PC-9 (cell line): ENCODE measurements at regions not wholly inside any gene's neighbourhood (a gene's known extent, or its start where the extent isn't known, plus 50 kb on each side); places are given as distances from the start of the nearest gene placed in this dataset.
A peak's percentile ranks its signal among the peaks of the same experiment; 100 is the strongest.

Experiments
- BruUV-seq: library from RNA; stranded (reverse); fragments of 400-500 nt; replicated peaks from 2 replicates; lab custom pipeline; 2021; lab: Mats Ljungman, UMichigan
- CTCF ChIA-PET: fragments of 300-600 bp; sonication (Branson Sonifier 250); formaldehyde crosslinking; loops from one replicate; lab custom pipeline; 2022; ENCODE audit warnings: antibody characterized with exemption; lab: Charles Lee
- POLR2A ChIA-PET: fragments of 300-600 bp; sonication (Branson Sonifier 250); formaldehyde crosslinking; loops from one replicate; lab custom pipeline; 2022; ENCODE audit warnings: antibody characterized with exemption; ENCODE audit not compliant: unreplicated experiment; lab: Charles Lee
- DNase-seq, 2 experiments: peaks; one replicate each; pipeline versions ENCODE4 v3.0.0 to v3.0.0-alpha.2; 2015 to 2022; ENCODE audit warnings: mixed read lengths in 1 of 2
- H2AFZ ChIP-seq: fragments of 200-600 bp; sonication (generic); 2 replicates; pipeline ENCODE4 v1.8.1; 2017; ENCODE audit warnings: antibody characterized with exemption
- H3F3A ChIP-seq: fragments of 200-600 bp; sonication (generic); 2 replicates; pipeline ENCODE4 v1.8.1; 2017; ENCODE audit warnings: antibody characterized with exemption, mild to moderate bottlenecking, low read depth; ENCODE audit not compliant: insufficient read depth
- H3K27ac ChIP-seq: fragments of 200-600 bp; sonication (generic); 2 replicates; pipeline ENCODE4 v1.6.1; 2016; ENCODE audit warnings: mixed run types
- H3K27me3 ChIP-seq: fragments of 200-600 bp; sonication (generic); 2 replicates; pipeline ENCODE4 v1.6.1; 2016; ENCODE audit warnings: low read depth, mixed run types; ENCODE audit not compliant: insufficient read depth
- H3K36me3 ChIP-seq: fragments of 200-600 bp; sonication (generic); 2 replicates; pipeline ENCODE4 v1.6.1; 2016; ENCODE audit warnings: low read depth, mixed run types
- H3K4me1 ChIP-seq: fragments of 200-600 bp; sonication (generic); replicated peaks from 2 replicates; pipeline ENCODE4 v1.6.1; 2016; ENCODE audit warnings: mixed run types; ENCODE audit not compliant: insufficient read depth
- H3K4me2 ChIP-seq: fragments of 200-600 bp; sonication (generic); 2 replicates; pipeline ENCODE4 v1.6.1; 2017; ENCODE audit warnings: mixed run types
- H3K4me3 ChIP-seq: fragments of 200-600 bp; sonication (generic); 2 replicates; pipeline ENCODE4 v1.6.1; 2016; ENCODE audit warnings: mixed run types
- H3K79me2 ChIP-seq: fragments of 200-600 bp; sonication (generic); 2 replicates; pipeline ENCODE4 v1.6.1; 2017; ENCODE audit warnings: low read depth, mixed run types
- H3K9me2 ChIP-seq: fragments of 200-600 bp; sonication (generic); 2 replicates; pipeline ENCODE4 v1.8.1; 2017; ENCODE audit warnings: mild to moderate bottlenecking; ENCODE audit not compliant: insufficient read depth
- H3K9me3 ChIP-seq: fragments of 200-600 bp; sonication (generic); 2 replicates; pipeline ENCODE4 v1.8.1; 2016; ENCODE audit warnings: low read depth; ENCODE audit not compliant: insufficient read depth
- H4K20me1 ChIP-seq: fragments of 200-600 bp; sonication (generic); 2 replicates; pipeline ENCODE4 v1.8.1; 2017; ENCODE audit not compliant: insufficient read depth
- EZH2 ChIP-seq: fragments of 200-600 bp; sonication (generic); IDR thresholded peaks from 2 replicates; pipeline ENCODE4 v1.8.0; 2017; ENCODE audit warnings: antibody characterized with exemption, low read depth
- intact Hi-C: fragments of 100-400 bp; cut with micrococcal nuclease; formaldehyde crosslinking; loops from one replicate; pipeline ENCODE4 v1.10.0; 2022; ENCODE audit not compliant: unreplicated experiment
- TF ChIP-seq, protein P1 (sequence below): fragments of 200-600 bp; sonication (generic); conservative IDR thresholded peaks from 2 replicates; pipeline ENCODE4 v1.6.1; 2017; ENCODE audit warnings: mixed run types, antibody characterized with exemption, mild to moderate bottlenecking, moderate library complexity

DNA sequence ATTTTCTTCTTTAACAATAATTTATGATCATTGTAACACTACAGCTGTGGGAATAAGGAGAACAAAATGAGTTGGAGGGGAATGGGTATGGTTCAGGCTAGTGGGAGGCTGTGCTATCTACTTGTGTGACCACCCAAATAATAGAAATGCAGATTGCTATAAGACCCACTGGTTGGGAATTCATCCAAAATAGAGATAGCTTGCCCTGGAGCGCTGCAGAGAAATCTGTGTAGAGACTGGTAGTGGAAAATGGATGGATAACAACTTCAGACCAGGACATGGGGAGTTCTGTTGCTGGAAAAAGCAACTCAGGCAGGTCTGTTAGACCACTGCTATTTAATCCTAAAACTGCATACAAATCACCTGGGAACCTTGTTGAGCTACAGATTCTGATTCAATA, 137.1 kb upstream of the MKLN1 start:
- no peak for DNase-seq
- Histone ChIP-seq H3K27me3 (no peaks in the 10 kb centered on the region), H3K9me2 (no peaks in the 10 kb centered on the region), H4K20me1 (no peaks in the 10 kb centered on the region), H3F3A (peaks cover 67% of the 10 kb centered on the region), H3K4me3 (no peak overlapping the region), H2AFZ (no peak overlapping the region), H3K27ac (peak overlapping the region; percentile 94), H3K9me3 (no peaks in the 10 kb centered on the region), H3K4me2 (peak overlapping the region; percentile 73), H3K36me3 (no peaks in the 10 kb centered on the region), H3K79me2 (no peaks in the 10 kb centered on the region), H3K4me1 (peaks cover 85% of the 10 kb centered on the region)
- no peak for TF ChIP-seq EZH2
- TF ChIP-seq, protein P1, sequence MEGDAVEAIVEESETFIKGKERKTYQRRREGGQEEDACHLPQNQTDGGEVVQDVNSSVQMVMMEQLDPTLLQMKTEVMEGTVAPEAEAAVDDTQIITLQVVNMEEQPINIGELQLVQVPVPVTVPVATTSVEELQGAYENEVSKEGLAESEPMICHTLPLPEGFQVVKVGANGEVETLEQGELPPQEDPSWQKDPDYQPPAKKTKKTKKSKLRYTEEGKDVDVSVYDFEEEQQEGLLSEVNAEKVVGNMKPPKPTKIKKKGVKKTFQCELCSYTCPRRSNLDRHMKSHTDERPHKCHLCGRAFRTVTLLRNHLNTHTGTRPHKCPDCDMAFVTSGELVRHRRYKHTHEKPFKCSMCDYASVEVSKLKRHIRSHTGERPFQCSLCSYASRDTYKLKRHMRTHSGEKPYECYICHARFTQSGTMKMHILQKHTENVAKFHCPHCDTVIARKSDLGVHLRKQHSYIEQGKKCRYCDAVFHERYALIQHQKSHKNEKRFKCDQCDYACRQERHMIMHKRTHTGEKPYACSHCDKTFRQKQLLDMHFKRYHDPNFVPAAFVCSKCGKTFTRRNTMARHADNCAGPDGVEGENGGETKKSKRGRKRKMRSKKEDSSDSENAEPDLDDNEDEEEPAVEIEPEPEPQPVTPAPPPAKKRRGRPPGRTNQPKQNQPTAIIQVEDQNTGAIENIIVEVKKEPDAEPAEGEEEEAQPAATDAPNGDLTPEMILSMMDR = no peak
- POLR2A ChIA-PET = interaction anchor here (1.7 kb wide), 1 partner anchor 26 kb away, joined by 10 read pairs; no protein-coding TSS in a partner anchor
- intact Hi-C loops = no loop called here
- CTCF ChIA-PET = interaction anchor here (0.7 kb wide), 1 partner anchor 314 kb away, joined by 4 read pairs; no protein-coding TSS in a partner anchor
- no TSS peak for BruUV-seq

DNA sequence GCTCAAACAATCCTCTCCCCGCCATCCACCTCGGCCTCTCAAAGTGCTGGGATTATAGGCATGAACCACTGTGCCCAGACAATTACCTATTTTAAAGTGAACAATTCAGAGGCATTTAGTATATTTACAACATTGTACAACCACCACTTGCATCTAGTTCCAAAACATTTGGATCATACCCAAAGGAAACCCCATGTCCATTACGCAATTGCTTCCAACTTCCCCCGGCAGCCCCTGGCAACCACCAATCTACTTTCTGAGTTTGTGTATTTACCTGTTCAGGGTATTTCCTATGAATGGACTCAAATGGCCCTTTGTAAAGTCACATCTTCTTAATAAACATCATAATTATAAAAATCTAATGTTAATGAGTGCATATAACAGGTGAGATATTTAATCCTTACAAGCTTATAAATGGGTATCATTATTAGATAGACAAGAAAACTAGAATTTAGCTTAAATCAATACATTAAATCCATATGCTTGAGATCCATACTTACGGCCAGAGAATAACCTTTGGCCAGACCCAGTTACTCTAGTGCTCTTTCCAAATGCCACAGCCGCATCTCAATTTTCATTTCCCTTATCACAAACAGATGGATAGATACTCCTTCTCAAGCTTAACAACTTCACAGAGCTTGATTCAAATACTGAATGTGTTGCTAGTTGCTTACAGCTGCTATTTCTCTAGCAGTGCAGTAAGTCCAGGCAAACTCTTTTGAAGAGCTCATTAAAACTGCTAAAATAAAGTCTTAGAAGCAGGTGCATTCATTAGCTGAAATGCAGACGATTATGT, 133.4 kb upstream of the MKLN1 start:
- H2AFZ ChIP-seq = 0 out of 2 replicates have a peak overlapping the region, but pooled peaks have one; percentile 61
- H3K27me3 ChIP-seq = no peaks in the 10 kb centered on the region
- no peaks in the 10 kb centered on the region for H3K9me3 ChIP-seq
- H3K4me1 ChIP-seq = peaks cover 63% of the 10 kb centered on the region
- ChIA-PET POLR2A (interaction anchor here (0.6 kb wide), 1 partner anchor 63 kb away, joined by 4 read pairs; no protein-coding TSS in a partner anchor), CTCF (interaction anchor here (0.6 kb wide), 1 partner anchor 503 kb away, joined by 7 read pairs; no protein-coding TSS in a partner anchor)
- intact Hi-C loops = no loop called here
- peak overlapping the region; percentile 75 for H3K27ac ChIP-seq
- peak overlapping the region; percentile 45 for H3K4me2 ChIP-seq
- 0 out of 2 replicates have a peak, but pooled peaks cover 5% of the 10 kb centered on the region for H3K9me2 ChIP-seq
- H3K79me2 ChIP-seq = no peaks in the 10 kb centered on the region
- DNase-seq = no peak
- no peaks in the 10 kb centered on the region for H4K20me1 ChIP-seq
- peaks cover 41% of the 10 kb centered on the region for H3F3A ChIP-seq
- no TSS peak for BruUV-seq
- TF ChIP-seq, protein P1 = no peak
- TF ChIP-seq EZH2 = no peak
- H3K36me3 ChIP-seq = no peaks in the 10 kb centered on the region
- H3K4me3 ChIP-seq = no peak overlapping the region

DNA sequence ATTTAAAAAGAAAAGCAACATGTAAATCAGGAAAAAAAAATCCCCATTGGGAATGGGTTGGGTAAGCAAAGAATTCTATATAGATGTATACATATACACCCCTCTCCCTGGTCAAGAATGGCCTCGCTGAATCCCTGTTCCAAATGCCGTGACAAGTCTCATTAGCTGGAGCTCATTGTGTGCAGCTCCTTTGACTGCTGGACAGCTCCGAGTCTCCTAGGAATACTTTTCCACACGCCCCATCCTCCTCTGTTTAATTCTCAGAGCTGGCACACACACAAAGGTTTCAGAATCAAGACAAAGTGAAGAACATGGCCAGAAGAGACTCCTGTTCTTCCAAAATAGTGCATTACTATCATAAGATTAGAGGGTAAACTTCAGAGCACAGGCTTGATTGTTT, 130.9 kb upstream of the MKLN1 start:
- Histone ChIP-seq H4K20me1 (no peaks in the 10 kb centered on the region), H3K27me3 (no peaks in the 10 kb centered on the region), H3K79me2 (no peaks in the 10 kb centered on the region), H3K4me1 (peaks cover 38% of the 10 kb centered on the region), H2AFZ (no peak overlapping the region), H3K4me3 (no peak overlapping the region), H3K4me2 (no peak overlapping the region), H3K9me3 (no peaks in the 10 kb centered on the region), H3K9me2 (0 out of 2 replicates have a peak, but pooled peaks cover 5% of the 10 kb centered on the region), H3K36me3 (no peaks in the 10 kb centered on the region), H3K27ac (no peak overlapping the region), H3F3A (peaks cover 23% of the 10 kb centered on the region)
- no TSS peak for BruUV-seq
- CTCF ChIA-PET = no interaction called here
- intact Hi-C loops = no loop called here
- TF ChIP-seq, protein P1 = no peak
- TF ChIP-seq EZH2 = no peak
- DNase-seq = no peak
- POLR2A ChIA-PET = interaction anchor here (0.7 kb wide), 1 partner anchor 8 kb away, joined by 3 read pairs; no protein-coding TSS in a partner anchor
